Vagina (tissue), 2 donors: ENCODE measurements at regions not wholly inside any gene's neighbourhood (a gene's known extent, or its start where the extent isn't known, plus 50 kb on each side); places are given as distances from the start of the nearest gene placed in this dataset.

ENCODE experiments used
- DNase-seq, 2 donors: peaks; one replicate each; pipeline ENCODE4 v3.0.0-alpha.2; 2017; ENCODE audit errors: extremely low spot score in 2 of 2
- H3K27ac ChIP-seq: fragments of 200-600 bp; sonication (generic); one replicate; pipeline ENCODE4 v1.5.1; 2019
- H3K27me3 ChIP-seq: fragments of 200-600 bp; sonication (generic); one replicate; pipeline ENCODE4 v1.5.1; 2019
- H3K36me3 ChIP-seq, 2 donors: fragments of 200-600 bp; sonication (generic); one replicate each; pipeline ENCODE4 v1.5.1; 2017 to 2019
- H3K4me1 ChIP-seq: fragments of 200-600 bp; sonication (generic); one replicate; pipeline ENCODE4 v1.5.1; 2019
- H3K4me3 ChIP-seq, 2 donors: fragments of 200-600 bp; sonication (generic); 1 replicate in 1 of 2; 2 replicates in 1 of 2; pipeline ENCODE4 v1.5.1; 2016 to 2019
- H3K9me3 ChIP-seq: fragments of 200-600 bp; sonication (generic); one replicate; pipeline ENCODE4 v1.5.1; 2019
- CTCF ChIP-seq, 3 experiments: fragments of 450-650 bp in 2 of 3; fragments of 200-600 bp in 1 of 3; sonication (generic) in 1 of 3; IDR thresholded peaks; one replicate each; pipeline ENCODE4 v1.5.1; 2017 to 2019; ENCODE audit warnings: antibody characterized with exemption in 3 of 3, mild to moderate bottlenecking in 2 of 3, moderate library complexity in 2 of 3
- POLR2A ChIP-seq, 2 donors: fragments of 450-650 bp; IDR thresholded peaks; one replicate each; pipeline ENCODE4 v1.6.1; 2017; ENCODE audit warnings: antibody characterized with exemption in 2 of 2, mild to moderate bottlenecking in 2 of 2, moderate library complexity in 2 of 2
- POLR2AphosphoS5 ChIP-seq, 2 donors: sonication (generic); formaldehyde crosslinking; IDR thresholded peaks; one replicate each; pipeline ENCODE4 v1.9.0; 2017; ENCODE audit warnings: antibody characterized with exemption in 2 of 2, mild to moderate bottlenecking in 2 of 2, low read depth in 1 of 2; ENCODE audit not compliant: insufficient read depth in 1 of 2
- intact Hi-C: fragments of 100-400 bp; cut with DNase I; formaldehyde crosslinking; loops from one replicate; pipeline ENCODE4 v1.15.1; 2023

GRCh38 chr6:25142506-25142905 lies 136.7 kb upstream of the CARMIL1 start:
- Histone ChIP-seq H3K36me3 (no peaks in the 10 kb centered on the region), H3K9me3 (no peaks in the 10 kb centered on the region), H3K4me3 (no peak overlapping the region), H3K27me3 (no peaks in the 10 kb centered on the region), H3K4me1 (peaks cover 6% of the 10 kb centered on the region), H3K27ac (no peak overlapping the region)
- TF ChIP-seq POLR2A (IDR thresholded peaks at IDR 0.05) (no peak), POLR2AphosphoS5 (IDR thresholded peaks at IDR 0.05; ENCODE audit: insufficient read depth in 1 of 2, low read depth in 1 of 2) (no peak)
- no peak for DNase-seq
- intact Hi-C loops, result no loop called here

GRCh38 chr6:25144919-25145318 lies 134.3 kb upstream of the CARMIL1 start:
- Histone ChIP-seq H3K27me3 (no peaks in the 10 kb centered on the region), H3K9me3 (no peaks in the 10 kb centered on the region), H3K4me3 (no peak overlapping the region), H3K4me1 (no peaks in the 10 kb centered on the region), H3K36me3 (no peaks in the 10 kb centered on the region), H3K27ac (no peak overlapping the region)
- intact Hi-C loops, result no loop called here
- no peak for TF ChIP-seq POLR2AphosphoS5 (IDR thresholded peaks at IDR 0.05; ENCODE audit: insufficient read depth in 1 of 2, low read depth in 1 of 2)
- TF ChIP-seq POLR2A (IDR thresholded peaks at IDR 0.05), result no peak
- TF ChIP-seq CTCF (IDR thresholded peaks at IDR 0.05), result no peak
- DNase-seq, result no peak

GRCh38 chr6:25147223-25147622 lies 132.0 kb upstream of the CARMIL1 start:
- Histone ChIP-seq H3K9me3 (no peaks in the 10 kb centered on the region), H3K27me3 (no peaks in the 10 kb centered on the region), H3K4me3 (no peak overlapping the region), H3K4me1 (no peaks in the 10 kb centered on the region), H3K36me3 (no peaks in the 10 kb centered on the region), H3K27ac (no peak overlapping the region)
- intact Hi-C loops, result no loop called here
- DNase-seq, result no peak
- TF ChIP-seq CTCF (IDR thresholded peaks at IDR 0.05) (no peak), POLR2AphosphoS5 (IDR thresholded peaks at IDR 0.05; ENCODE audit: insufficient read depth in 1 of 2, low read depth in 1 of 2) (no peak), POLR2A (IDR thresholded peaks at IDR 0.05) (no peak)

GRCh38 chr6:25150031-25150430 lies 129.1 kb upstream of the CARMIL1 start:
- no peaks in the 10 kb centered on the region for H3K27me3 ChIP-seq
- peak overlapping the region; percentile 3 for H3K27ac ChIP-seq
- H3K4me3 ChIP-seq, result no peak overlapping the region
- H3K36me3 ChIP-seq, result no peaks in the 10 kb centered on the region
- H3K4me1 ChIP-seq, result no peaks in the 10 kb centered on the region
- TF ChIP-seq CTCF (IDR thresholded peaks at IDR 0.05), result no peak
- TF ChIP-seq POLR2A (IDR thresholded peaks at IDR 0.05), result no peak
- TF ChIP-seq POLR2AphosphoS5 (IDR thresholded peaks at IDR 0.05; ENCODE audit: insufficient read depth in 1 of 2, low read depth in 1 of 2), result no peak
- intact Hi-C loops, result no loop called here
- DNase-seq, result no peak
- no peaks in the 10 kb centered on the region for H3K9me3 ChIP-seq

GRCh38 chr6:25150863-25151262 lies 128.3 kb upstream of the CARMIL1 start:
- Histone ChIP-seq H3K9me3 (no peaks in the 10 kb centered on the region), H3K36me3 (no peaks in the 10 kb centered on the region), H3K4me1 (no peaks in the 10 kb centered on the region), H3K27ac (no peak overlapping the region), H3K4me3 (no peak overlapping the region), H3K27me3 (no peaks in the 10 kb centered on the region)
- DNase-seq, result no peak
- intact Hi-C loops, result no loop called here
- no peak for TF ChIP-seq POLR2A (IDR thresholded peaks at IDR 0.05)
- no peak for TF ChIP-seq POLR2AphosphoS5 (IDR thresholded peaks at IDR 0.05; ENCODE audit: insufficient read depth in 1 of 2, low read depth in 1 of 2)
- TF ChIP-seq CTCF (IDR thresholded peaks at IDR 0.05), result no peak

- H3K27me3 ChIP-seq, result no peaks in the 10 kb centered on the region
- no peak overlapping the region for H3K4me3 ChIP-seq
- H3K27ac ChIP-seq, result no peak overlapping the region
- no peak for DNase-seq
- no peaks in the 10 kb centered on the region for H3K36me3 ChIP-seq
- no peaks in the 10 kb centered on the region for H3K9me3 ChIP-seq
- intact Hi-C loops, result no loop called here
- TF ChIP-seq POLR2AphosphoS5 (IDR thresholded peaks at IDR 0.05; ENCODE audit: insufficient read depth in 1 of 2, low read depth in 1 of 2) (no peak), CTCF (IDR thresholded peaks at IDR 0.05) (no peak), POLR2A (IDR thresholded peaks at IDR 0.05) (no peak)
- no peaks in the 10 kb centered on the region for H3K4me1 ChIP-seq
These were observed 126.1 kb upstream of the CARMIL1 start for GRCh38 chr6:25153079-25153478.
